ENCODE measurements at regions not wholly inside any gene's neighbourhood (a gene's known extent, or its start where the extent isn't known, plus 50 kb on each side); places are given as distances from the start of the nearest gene placed in this dataset.
"Not testable (repeated sequence)": the region's sequence is repeated elsewhere in the genome, so short reads cannot be mapped to it uniquely, and the experiment has no call there.

DNA sequence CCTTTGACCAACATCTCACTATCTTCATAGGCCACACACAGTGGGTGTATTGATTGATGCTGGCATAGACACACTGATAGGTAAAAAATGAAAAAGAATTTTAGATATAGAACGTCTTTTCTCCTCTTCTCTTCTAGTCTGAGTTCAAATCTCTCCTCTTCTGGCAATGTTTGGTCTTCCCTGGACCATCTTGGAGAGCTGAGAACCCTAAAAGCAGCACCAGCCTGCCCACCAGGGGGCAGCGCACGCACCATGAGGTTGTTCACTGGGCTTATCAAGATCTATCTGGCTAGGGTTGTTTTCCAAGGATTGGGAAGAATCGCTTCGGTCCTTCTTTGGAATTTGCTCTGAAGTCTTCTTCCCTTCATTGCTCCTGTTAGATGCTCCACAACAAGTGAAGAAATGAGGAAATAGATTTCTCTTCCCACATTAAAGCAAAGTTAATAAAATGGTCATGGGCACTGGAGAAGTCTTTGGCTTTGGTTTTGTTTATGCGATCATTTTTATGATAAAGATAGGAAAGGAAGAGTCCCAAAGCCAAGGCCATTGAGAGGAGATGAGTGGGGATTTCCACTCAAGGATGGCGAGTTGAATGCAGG, 104.0 kb upstream of the OLIG2 start:
- peaks cover 32% of the 10 kb centered on the region for H3K9me3 Mint-ChIP-seq
- H3K27ac Mint-ChIP-seq, result no peak overlapping the region
- DNase-seq (ENCODE audit: low spot score), result no peak
- intact Hi-C loops (cut with micrococcal nuclease), result no loop called here
- peaks cover 2% of the 10 kb centered on the region for H3K4me1 Mint-ChIP-seq (ENCODE audit: low read depth)
- no peak overlapping the region for H3K4me3 Mint-ChIP-seq (ENCODE audit: low read depth)
- peaks cover 5% of the 10 kb centered on the region for H3K36me3 Mint-ChIP-seq (ENCODE audit: low read depth)
- peaks cover 15% of the 10 kb centered on the region for H3K27me3 Mint-ChIP-seq (ENCODE audit: low read depth)

DNA sequence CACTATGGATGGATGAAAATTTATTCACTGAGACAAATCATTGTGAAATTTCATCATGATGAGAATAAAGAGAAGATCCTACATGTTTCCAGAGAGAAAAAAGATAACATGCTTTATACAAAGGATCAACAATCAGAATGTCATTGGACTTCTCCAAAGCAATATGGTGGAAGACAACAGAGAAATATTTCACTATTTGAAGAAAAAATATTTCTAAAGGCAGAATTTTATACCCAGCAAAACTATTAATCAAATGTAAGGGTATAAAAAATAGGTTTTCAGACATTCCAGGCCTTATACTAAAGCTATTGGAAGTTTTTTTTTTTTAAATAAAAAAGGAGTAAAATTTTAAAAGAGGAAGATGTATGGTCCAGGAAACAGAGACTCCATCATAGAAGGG, 100.6 kb upstream of the OLIG2 start:
- Mint-ChIP-seq H3K36me3 (ENCODE audit: low read depth) (peaks cover 9% of the 10 kb centered on the region), H3K9me3 (peaks cover 44% of the 10 kb centered on the region), H3K4me1 (ENCODE audit: low read depth) (peaks cover 11% of the 10 kb centered on the region), H3K4me3 (ENCODE audit: low read depth) (no peak overlapping the region), H3K27ac (no peak overlapping the region), H3K27me3 (ENCODE audit: low read depth) (peaks cover 2% of the 10 kb centered on the region)
- intact Hi-C loops (cut with micrococcal nuclease), result no loop called here
- DNase-seq (ENCODE audit: low spot score), result no peak

DNA sequence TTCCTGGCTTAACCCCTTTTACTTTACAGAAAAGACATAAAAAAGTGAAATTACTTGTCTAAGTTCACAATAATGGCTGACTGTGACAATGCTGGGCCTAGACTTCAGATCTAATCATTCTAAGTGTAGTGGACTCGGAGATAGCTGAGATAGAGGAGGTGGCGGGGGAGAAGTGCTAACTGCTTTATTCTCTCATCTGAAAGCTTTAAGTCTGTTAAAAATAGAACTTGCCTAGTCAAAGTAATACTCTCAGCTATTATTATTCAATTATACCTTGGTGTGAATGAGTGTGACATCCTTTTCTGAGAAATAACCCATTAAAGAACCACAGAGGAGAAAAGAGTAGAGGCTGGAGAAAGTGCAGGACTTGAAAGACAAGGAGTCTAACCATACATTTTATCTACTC, 96.1 kb upstream of the OLIG2 start:
- Mint-ChIP-seq H3K4me3 (ENCODE audit: low read depth) (no peak overlapping the region), H3K27me3 (ENCODE audit: low read depth) (no peaks in the 10 kb centered on the region), H3K27ac (no peak overlapping the region), H3K36me3 (ENCODE audit: low read depth) (peaks cover 15% of the 10 kb centered on the region), H3K9me3 (peaks cover 30% of the 10 kb centered on the region), H3K4me1 (ENCODE audit: low read depth) (peaks cover 31% of the 10 kb centered on the region)
- no peak for DNase-seq (ENCODE audit: low spot score)
- intact Hi-C loops (cut with micrococcal nuclease), result loop anchor here (5.0 kb wide), 1 partner anchor 157 kb away; the partner anchor contains the start of gene PAXBP1

DNA sequence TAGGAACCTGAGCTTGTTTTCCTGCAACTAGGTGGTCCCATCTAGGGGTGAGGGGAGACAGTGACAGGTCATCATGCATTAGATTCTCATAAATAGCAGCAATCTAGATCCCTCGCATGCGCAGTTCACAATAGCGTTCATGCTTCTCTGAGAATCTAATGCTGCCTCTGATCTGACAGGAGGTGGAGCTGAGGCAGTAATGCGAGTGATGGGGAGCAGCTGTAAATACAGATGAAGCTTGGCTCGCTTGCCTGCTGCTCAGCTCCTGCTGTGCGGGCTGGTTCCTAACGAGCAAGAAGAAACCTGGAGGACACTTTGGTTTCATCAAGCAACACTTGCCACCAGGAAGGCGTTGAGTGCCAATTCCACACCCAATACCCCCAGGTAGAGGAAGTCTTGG, 95.1 kb upstream of the OLIG2 start:
- DNase-seq (ENCODE audit: low spot score), result no peak
- no peaks in the 10 kb centered on the region for H3K27me3 Mint-ChIP-seq (ENCODE audit: low read depth)
- intact Hi-C loops (cut with micrococcal nuclease), result loop anchor here (5.0 kb wide), 1 partner anchor 158 kb away; the partner anchor contains the start of gene PAXBP1
- peaks cover 15% of the 10 kb centered on the region for H3K36me3 Mint-ChIP-seq (ENCODE audit: low read depth)
- H3K4me3 Mint-ChIP-seq (ENCODE audit: low read depth), result no peak overlapping the region
- no peak overlapping the region for H3K27ac Mint-ChIP-seq
- H3K4me1 Mint-ChIP-seq (ENCODE audit: low read depth), result peaks cover 31% of the 10 kb centered on the region
- peaks cover 20% of the 10 kb centered on the region for H3K9me3 Mint-ChIP-seq

DNA sequence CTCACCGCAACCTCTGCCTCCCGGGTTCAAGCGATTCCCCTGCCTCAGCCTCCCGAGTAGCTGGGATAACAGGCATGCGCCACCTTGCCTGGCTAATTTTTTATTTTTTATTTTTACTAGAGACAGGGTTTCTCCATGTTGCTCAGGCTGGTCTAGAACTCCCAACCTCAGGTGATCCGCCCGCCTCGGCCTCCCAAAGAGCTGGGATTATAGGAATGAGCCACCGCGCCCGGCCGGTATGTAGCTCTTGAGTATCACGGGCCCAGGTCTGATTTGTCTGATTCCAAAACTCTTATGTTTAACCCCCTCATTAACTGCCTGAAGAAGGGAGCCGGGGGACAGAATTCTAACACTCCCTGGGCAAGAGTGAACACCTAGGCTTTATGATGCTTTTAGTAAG, 91.7 kb upstream of the OLIG2 start:
- intact Hi-C loops (cut with micrococcal nuclease), result loop anchor here (5.0 kb wide), 1 partner anchor 162 kb away; the partner anchor contains the start of gene PAXBP1
- H3K4me3 Mint-ChIP-seq (ENCODE audit: low read depth); H3K27ac Mint-ChIP-seq; H3K27me3 Mint-ChIP-seq (ENCODE audit: low read depth); H3K36me3 Mint-ChIP-seq (ENCODE audit: low read depth); H3K9me3 Mint-ChIP-seq; DNase-seq (ENCODE audit: low spot score): not testable (repeated sequence)
- peaks cover 31% of the 10 kb centered on the region for H3K4me1 Mint-ChIP-seq (ENCODE audit: low read depth)

DNA sequence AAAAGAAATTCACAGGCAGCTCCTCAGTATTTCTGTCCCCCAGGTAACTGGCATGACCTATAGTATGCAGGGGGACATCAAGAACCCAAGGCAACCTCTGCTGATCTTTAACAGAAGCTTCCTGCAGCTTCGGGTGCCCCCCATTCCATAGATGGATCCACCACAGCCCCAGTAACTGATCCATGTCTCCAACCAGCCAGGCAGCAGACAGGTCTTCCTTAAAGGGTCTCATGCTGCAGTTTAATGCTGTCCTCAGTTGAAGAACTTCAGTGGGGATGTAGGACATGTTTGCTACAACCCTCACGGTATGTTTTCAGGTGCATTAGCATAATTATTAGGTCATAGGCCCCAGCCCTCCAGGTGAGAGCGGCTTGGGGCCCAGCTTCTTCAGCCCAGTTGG, 90.9 kb upstream of the OLIG2 start:
- DNase-seq (ENCODE audit: low spot score), result no peak
- intact Hi-C loops (cut with micrococcal nuclease), result loop anchor here (5.0 kb wide), 1 partner anchor 163 kb away; the partner anchor contains the start of gene PAXBP1

DNA sequence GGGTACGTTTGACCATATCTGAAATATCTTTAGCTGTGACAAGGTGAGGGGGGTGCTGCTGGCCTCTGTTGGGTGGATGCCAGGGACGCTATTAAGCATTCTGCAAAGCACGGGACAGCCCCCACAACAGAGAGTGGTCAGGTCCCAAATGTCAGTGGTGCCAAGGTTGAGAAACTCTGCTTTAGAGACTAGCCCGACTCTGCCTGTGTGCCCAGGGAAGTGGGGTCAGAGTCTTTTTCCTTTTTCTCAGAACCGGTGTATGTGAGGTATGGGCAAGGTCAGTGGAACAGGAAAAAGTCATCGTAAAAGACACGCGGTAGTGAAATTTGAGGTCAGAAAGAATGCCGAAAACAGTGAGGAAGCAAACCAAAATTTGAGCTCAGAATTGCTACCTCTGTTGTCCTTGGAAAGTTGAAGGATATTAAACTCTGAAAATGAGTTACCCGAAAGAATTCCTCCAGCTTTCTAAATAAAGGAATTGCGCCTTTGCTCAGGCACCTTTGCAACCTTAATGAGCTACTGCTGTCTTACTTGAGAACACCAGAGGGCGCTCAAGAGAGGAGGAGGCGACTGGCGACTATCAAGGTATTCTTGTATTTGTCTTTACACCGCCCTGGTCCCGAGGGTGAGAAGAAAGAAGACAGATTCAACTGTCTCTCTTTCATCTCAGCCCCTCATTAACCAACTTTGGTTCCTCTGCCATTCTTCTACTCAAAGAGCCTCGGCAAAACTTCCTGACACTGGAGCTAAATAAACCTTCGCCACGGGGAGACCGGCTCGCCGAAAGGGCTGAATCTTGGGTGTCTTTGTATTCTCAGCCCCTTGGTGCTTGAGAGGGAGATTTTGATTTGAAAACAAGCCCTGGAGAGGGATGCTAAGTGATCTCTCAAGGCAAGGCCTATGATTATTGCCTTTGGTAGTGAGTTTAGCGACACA, 85.4 kb upstream of the OLIG2 start:
- no peaks in the 10 kb centered on the region for H3K36me3 Mint-ChIP-seq (ENCODE audit: low read depth)
- no peak overlapping the region for H3K27ac Mint-ChIP-seq
- H3K4me3 Mint-ChIP-seq (ENCODE audit: low read depth), result no peak overlapping the region
- H3K4me1 Mint-ChIP-seq (ENCODE audit: low read depth), result peaks cover 2% of the 10 kb centered on the region
- H3K27me3 Mint-ChIP-seq (ENCODE audit: low read depth), result peaks cover 4% of the 10 kb centered on the region
- intact Hi-C loops (cut with micrococcal nuclease), result loop anchor here (2.0 kb wide), 1 partner anchor 258 kb away; no protein-coding TSS in a partner anchor
- H3K9me3 Mint-ChIP-seq, result no peaks in the 10 kb centered on the region
- DNase-seq (ENCODE audit: low spot score), result no peak

More for the DNA sequence above, 90.9 kb upstream of the OLIG2 start:
- peaks cover 25% of the 10 kb centered on the region for H3K4me1 Mint-ChIP-seq (ENCODE audit: low read depth)
- H3K9me3 Mint-ChIP-seq, result no peaks in the 10 kb centered on the region
- H3K27me3 Mint-ChIP-seq (ENCODE audit: low read depth), result no peaks in the 10 kb centered on the region
- peaks cover 6% of the 10 kb centered on the region for H3K36me3 Mint-ChIP-seq (ENCODE audit: low read depth)
- no peak overlapping the region for H3K4me3 Mint-ChIP-seq (ENCODE audit: low read depth)
- H3K27ac Mint-ChIP-seq, result no peak overlapping the region

DNA sequence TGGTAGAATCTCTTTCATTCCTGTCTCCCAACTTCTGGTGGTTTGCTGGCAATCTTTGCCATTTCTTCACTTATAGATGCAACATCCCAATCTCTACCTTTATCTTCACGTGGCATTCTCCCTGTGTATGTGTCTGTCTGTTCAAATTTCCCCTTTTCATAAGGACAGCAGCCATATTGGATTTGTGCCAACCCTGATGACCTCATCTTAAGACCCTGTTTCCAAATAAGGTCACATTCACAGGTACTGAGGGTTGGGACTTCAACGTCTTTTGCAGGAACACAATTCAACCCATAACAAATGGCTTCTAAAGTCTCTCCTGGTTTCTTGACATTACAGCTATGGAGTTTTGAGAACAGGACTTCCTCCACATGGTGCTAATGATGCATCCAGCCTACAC, 84.5 kb upstream of the OLIG2 start:
- intact Hi-C loops (cut with micrococcal nuclease), result loop anchor here (2.0 kb wide), 1 partner anchor 258 kb away; no protein-coding TSS in a partner anchor
- no peak overlapping the region for H3K27ac Mint-ChIP-seq
- no peak overlapping the region for H3K4me3 Mint-ChIP-seq (ENCODE audit: low read depth)
- H3K4me1 Mint-ChIP-seq (ENCODE audit: low read depth), result peaks cover 2% of the 10 kb centered on the region
- no peaks in the 10 kb centered on the region for H3K36me3 Mint-ChIP-seq (ENCODE audit: low read depth)
- H3K9me3 Mint-ChIP-seq, result no peaks in the 10 kb centered on the region
- no peak for DNase-seq (ENCODE audit: low spot score)
- peaks cover 4% of the 10 kb centered on the region for H3K27me3 Mint-ChIP-seq (ENCODE audit: low read depth)

DNA sequence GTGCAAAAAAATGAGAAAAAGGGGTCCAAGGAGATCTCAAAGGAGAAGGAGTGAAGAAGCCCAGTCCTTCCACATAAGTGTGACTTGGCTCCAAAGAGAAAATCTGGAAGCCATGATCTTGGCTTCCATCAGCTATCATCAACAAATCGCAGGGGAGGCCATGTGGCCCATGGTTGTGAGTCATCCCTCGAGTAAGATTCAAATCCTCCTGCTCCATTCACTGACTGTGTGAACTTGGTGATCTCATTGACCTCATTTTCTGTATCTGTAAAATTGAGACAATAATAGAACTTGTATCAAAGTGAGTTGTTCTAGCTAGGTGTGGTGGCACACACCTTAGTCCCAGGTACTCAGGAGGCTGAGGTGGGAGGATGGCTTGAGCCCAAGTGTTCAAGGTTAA, 79.1 kb upstream of the OLIG2 start:
- Mint-ChIP-seq H3K4me1 (ENCODE audit: low read depth) (no peaks in the 10 kb centered on the region), H3K36me3 (ENCODE audit: low read depth) (no peaks in the 10 kb centered on the region), H3K27ac (no peak overlapping the region), H3K27me3 (ENCODE audit: low read depth) (peaks cover 16% of the 10 kb centered on the region), H3K9me3 (no peaks in the 10 kb centered on the region), H3K4me3 (ENCODE audit: low read depth) (no peak overlapping the region)
- intact Hi-C loops (cut with micrococcal nuclease), result no loop called here
- DNase-seq (ENCODE audit: low spot score), result no peak

DNA sequence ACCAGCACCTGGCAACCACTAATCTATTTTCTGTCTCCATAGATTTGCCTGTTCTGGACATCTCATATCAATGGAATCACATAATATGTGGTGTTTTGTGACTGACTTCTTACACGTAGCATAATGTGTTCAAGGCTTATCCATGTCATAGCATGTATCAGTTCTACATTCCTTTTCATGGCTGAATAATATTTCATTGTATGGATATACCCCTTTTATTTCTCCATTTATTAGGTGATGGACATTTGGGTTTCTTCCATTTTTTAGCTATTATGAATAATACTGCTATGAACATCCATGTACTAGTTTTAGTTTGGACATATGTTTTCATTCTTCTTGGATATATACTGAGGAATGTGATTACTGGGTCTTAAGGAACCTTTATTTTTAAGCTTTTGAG, 78.0 kb upstream of the OLIG2 start:
- intact Hi-C loops (cut with micrococcal nuclease), result no loop called here
- H3K27ac Mint-ChIP-seq, result no peak overlapping the region
- H3K27me3 Mint-ChIP-seq (ENCODE audit: low read depth), result peaks cover 24% of the 10 kb centered on the region

DNA sequence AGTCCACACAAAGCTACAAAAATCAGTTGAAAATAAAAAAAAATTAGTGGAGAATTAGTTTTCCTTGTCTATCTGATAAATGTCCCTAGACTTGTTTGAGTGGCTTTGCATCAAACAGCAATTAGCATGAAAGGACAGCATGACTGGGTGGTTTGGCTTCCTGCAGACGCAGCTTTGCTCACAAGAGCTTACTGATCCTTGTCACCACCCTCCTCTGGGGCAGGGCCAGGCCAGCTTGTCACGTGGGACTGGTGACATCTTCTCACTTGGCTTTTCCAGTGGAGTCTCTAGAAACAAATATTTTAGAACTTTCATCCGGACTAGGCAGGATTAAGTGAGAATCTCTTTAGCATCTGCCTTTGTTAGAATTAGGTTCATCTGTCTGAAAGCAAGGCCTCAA, 76.0 kb upstream of the OLIG2 start:
- no peak overlapping the region for H3K27ac Mint-ChIP-seq
- no peaks in the 10 kb centered on the region for H3K36me3 Mint-ChIP-seq (ENCODE audit: low read depth)
- no peaks in the 10 kb centered on the region for H3K4me1 Mint-ChIP-seq (ENCODE audit: low read depth)
- peaks cover 40% of the 10 kb centered on the region for H3K27me3 Mint-ChIP-seq (ENCODE audit: low read depth)
- intact Hi-C loops (cut with micrococcal nuclease), result no loop called here
- H3K4me3 Mint-ChIP-seq (ENCODE audit: low read depth), result no peak overlapping the region
- no peaks in the 10 kb centered on the region for H3K9me3 Mint-ChIP-seq
- no peak for DNase-seq (ENCODE audit: low spot score)

More for the DNA sequence above, 78.0 kb upstream of the OLIG2 start:
- DNase-seq (ENCODE audit: low spot score), result no peak
- Mint-ChIP-seq H3K4me3 (ENCODE audit: low read depth) (no peak overlapping the region), H3K9me3 (no peaks in the 10 kb centered on the region), H3K36me3 (ENCODE audit: low read depth) (no peaks in the 10 kb centered on the region), H3K4me1 (ENCODE audit: low read depth) (no peaks in the 10 kb centered on the region)

DNA sequence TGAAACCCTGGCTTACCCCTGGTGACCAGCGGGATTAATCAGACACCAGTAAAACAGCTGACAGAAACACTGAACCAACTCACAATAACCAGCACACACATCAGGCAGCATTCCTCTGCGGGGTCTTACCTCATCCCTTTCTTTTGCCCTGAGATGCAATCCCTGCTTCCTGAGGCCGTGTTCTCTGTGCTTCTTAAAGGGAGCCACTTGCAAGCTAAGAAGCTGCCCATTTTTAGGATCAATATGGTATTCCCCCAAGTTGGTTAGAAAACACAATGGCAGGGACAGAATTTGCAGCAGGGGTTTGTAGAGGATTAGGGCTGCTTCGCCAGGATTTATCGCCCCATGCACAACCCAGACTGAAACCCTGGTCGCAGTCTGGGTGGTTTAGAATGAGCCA, 74.7 kb upstream of the OLIG2 start:
- intact Hi-C loops (cut with micrococcal nuclease), result no loop called here
- Mint-ChIP-seq H3K9me3 (no peaks in the 10 kb centered on the region), H3K27me3 (ENCODE audit: low read depth) (peaks cover 47% of the 10 kb centered on the region), H3K36me3 (ENCODE audit: low read depth) (no peaks in the 10 kb centered on the region), H3K27ac (no peak overlapping the region), H3K4me1 (ENCODE audit: low read depth) (no peaks in the 10 kb centered on the region), H3K4me3 (ENCODE audit: low read depth) (no peak overlapping the region)
- no peak for DNase-seq (ENCODE audit: low spot score)

DNA sequence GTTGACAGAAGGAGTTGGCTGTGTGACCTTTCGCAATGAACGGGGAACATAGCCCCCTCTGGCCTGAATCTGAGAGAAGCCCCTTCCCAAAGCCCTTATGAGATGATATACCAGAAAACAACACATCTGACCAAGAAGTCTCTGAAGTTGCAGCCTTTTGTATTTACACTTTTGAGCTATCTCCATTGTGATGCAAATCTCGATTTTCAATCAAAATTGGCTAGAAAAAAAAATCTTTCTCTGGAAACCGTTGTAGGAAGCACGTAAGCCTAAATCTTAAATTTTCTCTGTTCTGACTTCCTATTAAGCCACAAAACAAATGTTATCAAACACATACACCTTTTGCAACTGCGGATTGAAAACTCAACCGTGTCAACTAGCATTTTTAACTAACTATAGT, 71.4 kb upstream of the OLIG2 start:
- H3K9me3 Mint-ChIP-seq, result no peaks in the 10 kb centered on the region
- no peak for DNase-seq (ENCODE audit: low spot score)
- intact Hi-C loops (cut with micrococcal nuclease), result no loop called here
- H3K27ac Mint-ChIP-seq, result no peak overlapping the region
- no peaks in the 10 kb centered on the region for H3K36me3 Mint-ChIP-seq (ENCODE audit: low read depth)
- no peak overlapping the region for H3K4me3 Mint-ChIP-seq (ENCODE audit: low read depth)
- peaks cover 55% of the 10 kb centered on the region for H3K27me3 Mint-ChIP-seq (ENCODE audit: low read depth)
- no peaks in the 10 kb centered on the region for H3K4me1 Mint-ChIP-seq (ENCODE audit: low read depth)
